ENCODE measurements at regions not wholly inside any gene's neighbourhood (a gene's known extent, or its start where the extent isn't known, plus 50 kb on each side); places are given as distances from the start of the nearest gene placed in this dataset.
A peak's percentile ranks its signal among the peaks of the same experiment; 100 is the strongest.
"Not testable (repeated sequence)": the region's sequence is repeated elsewhere in the genome, so short reads cannot be mapped to it uniquely, and the experiment has no call there.

DNA sequence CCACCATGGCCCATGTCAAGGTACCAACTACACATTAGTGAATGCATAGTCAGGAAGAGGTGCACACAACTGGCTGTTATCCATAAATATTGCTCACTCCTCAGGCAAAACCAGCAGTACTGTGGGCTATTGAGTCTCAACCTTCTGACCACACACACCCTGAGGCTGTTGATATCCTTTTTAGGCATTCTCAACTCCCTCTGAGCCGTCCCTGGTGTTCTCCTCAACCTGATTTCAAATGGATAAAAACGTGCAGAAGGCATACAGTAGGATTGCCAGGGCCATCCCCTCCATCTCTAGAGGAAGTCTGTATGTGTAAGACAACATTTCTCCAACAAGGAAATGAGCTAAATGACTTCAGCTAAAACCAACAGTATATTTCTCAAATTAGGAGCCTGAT lies 98.7 kb upstream of the KLHL13 start:
- DNase-seq (ENCODE audit: low spot score): no peak

DNA sequence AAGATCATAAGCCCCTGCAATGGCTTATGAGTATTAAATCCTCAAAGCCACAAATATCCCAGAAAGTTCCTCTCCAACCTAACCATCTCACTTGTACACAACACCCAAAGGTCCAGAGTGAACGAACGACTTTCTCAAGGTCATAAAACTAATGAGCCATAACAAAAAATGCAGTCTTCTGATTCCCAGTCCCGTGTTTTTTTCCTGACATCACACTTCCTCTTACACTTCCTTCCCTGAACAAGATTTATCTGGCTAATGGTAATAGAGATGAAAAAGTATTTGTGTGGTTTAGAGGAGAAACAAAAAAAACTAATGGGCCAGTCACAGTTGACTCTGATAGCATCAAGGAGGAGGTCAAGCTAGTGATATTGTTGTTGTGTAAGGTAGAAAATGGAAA lies 99.5 kb upstream of the KLHL13 start:
- DNase-seq (ENCODE audit: low spot score): no peak

DNA sequence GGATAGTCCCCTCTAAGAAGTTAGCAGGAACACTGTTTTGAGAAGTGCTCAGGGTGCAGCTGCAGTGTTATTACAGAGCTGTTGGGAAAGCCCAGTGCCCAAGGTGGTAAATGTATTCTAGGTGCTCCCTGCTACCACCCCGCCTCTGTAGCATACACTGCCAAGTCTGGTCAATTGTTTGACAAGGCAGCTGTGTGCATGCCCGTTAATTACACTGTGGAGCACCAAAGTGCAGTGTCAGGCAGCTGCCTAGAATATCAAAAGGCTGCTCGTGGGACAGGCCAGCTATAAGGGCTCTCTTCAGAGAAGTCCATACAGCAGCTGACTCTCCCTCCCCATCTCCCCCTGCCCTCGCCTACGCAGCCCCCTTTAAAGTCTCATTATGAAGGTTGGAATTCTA lies 99.9 kb upstream of the KLHL13 start:
- no peak for DNase-seq (ENCODE audit: low spot score)

GRCh38 chrX:118218079-118218478 lies 101.5 kb upstream of the KLHL13 start:
- no peak for DNase-seq (ENCODE audit: low spot score)

DNA sequence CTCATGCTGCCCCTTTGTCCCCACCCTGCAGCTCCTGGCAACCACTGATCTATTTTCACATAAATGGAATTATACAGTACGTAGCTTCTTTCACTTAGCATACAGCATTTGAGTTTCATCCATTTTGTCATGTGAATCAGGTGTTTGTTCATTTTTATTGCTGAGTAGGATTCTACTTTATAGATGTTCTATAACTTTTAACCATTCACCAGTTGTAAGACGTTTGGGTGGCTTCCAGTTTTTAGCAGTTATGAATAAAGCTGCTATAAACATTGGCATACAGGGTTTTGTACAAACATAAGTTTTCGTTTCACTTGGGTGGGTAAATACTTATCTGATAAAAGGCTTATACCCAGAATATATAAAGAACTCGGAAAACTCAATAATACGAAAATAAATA lies 102.3 kb upstream of the KLHL13 start:
- no peak for DNase-seq (ENCODE audit: low spot score)

DNA sequence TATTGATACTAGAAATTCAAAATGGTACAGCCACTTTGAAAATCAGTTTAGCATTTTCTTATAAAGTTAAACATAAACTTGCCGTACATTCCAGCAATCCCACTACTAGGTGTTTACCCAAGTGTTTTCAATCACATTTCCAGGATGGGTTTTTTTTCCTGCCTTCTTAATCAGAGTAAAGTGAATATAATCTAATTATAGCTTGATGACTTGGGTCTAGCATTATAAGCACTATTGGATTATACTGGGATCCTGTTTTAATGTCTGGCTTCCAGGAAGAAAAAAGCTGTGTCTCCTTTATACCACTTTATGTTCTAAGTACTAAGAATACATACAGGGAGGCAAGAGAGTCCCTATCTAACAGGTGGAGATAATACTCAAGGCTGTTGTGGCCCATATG lies 103.3 kb upstream of the KLHL13 start:
- no peak for DNase-seq (ENCODE audit: low spot score)

DNA sequence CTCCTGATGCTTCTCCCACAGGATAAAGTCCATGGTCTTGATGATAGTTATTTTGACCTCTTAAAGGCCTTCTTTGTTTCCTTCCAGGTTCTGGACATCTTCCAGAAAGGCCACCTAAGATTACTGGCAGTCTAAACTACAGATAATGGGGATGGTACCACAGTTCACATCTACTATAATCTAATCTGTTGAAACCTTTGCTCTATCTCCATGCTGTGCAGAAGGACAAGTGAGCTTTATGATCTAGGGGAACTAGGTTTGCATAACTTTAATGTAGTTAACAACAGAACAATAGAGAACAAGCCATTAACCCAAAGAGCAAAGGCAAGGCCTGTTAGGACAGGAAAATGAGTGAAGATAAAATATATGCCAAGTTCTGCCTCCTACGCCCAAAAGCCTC lies 103.9 kb upstream of the KLHL13 start:
- no peak for DNase-seq (ENCODE audit: low spot score)

DNA sequence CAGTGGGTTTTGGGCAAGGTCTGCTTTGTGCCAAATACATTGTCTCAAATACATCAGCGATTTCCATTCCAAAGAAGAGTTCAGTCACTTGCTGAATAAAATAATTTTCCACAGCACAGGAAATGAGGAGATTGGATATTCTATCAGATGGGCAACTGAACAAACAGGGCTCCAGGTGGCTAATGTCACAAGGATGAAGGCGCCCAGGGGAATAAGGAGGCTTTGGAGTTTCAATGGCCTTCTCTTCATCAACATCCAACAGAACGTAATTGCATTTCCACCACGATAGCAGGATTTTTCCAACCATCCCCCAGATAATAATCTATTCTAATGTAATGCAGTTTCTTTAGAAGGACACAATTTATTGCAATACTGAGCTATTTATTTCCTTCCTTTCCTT lies 104.7 kb upstream of the KLHL13 start:
- DNase-seq (ENCODE audit: low spot score): no peak

DNA sequence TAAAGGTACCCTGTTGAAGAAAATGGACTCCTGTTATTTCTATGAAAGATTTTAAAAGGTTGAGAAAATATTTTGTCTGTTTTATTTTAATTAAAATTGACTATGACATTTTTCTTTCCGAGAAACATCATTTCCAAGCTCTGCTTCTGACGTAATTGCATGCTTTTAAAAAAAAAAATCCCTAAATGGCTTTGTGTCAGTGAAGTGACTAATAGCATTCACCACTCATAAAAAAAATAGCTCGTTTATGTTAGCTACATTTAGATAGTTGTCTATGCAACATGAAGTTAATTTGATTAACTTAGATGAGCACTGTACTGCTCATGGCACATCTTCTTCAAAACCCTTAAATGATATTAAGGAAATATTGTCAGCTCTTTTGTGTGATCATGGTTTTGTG lies 105.1 kb upstream of the KLHL13 start:
- DNase-seq (ENCODE audit: low spot score): no peak

DNA sequence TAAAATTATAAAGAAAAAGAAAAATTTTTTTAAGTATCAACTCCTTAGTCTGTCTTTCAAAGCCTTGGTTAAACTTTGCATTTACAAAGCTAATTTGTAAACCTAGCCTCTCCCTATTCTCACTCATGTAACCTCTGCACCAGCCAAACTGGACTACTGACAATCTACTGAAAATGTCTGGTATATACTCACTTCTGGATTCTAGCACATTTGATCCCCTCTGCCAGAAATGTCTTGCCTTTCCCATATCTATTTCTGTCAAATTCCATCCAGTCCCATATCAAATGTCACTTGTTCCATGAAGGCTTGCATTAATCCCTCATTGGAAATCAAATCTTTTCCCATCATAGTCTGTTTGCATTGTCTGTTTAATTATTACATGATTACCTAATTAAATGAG lies 105.8 kb upstream of the KLHL13 start:
- no peak for DNase-seq (ENCODE audit: low spot score)

DNA sequence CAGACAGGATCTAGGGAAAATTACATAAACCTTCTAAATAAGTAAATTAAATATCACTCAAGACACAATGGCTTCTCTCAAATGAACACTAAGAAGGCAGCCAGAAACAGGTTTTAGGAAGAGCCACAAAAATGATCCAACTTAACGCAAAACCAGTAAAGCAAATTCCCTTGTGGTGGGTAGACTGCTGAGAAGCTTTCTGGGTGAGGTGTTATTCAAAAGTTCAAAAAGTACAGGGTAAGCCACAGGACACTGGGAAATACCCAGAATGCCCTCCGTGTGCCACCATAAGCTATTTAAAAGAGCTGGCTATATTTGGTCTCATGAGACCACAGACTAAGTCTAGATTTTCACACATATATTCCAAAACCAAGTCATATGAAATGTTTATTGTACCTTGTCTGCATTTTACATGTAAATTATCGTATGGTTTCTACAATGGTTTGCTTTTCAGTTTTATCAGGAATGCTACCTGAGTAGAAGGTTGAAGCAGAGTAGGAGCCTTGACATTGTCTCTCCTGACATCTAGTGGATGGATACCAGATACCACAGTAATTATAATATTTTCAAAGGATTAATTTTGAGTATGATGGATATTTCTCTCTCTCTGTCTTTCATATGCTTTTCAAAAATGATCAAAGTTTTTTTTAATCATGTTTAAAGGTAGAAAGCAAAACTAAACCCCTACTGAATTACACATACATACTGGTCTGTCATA lies 109.3 kb upstream of the KLHL13 start:
- DNase-seq (ENCODE audit: low spot score): no peak

DNA sequence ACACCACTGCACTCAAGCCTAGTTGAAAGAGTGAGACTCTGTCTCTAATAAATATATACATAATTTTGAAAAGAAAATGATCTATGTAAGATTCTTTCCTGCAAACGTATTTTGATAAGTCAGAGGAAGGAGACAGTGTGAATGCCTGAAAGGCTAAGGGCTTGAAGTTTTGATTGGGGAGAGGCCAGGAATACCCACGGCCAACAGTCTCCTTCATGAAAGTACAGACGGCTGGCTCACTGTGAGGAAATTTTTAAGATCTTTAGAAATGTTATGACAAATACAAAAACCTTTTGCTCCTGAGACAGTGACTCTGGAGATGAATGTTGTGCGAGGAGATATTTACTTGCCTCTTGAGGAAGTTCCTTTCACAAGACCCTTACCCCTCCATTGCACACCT lies 111.4 kb upstream of the KLHL13 start:
- DNase-seq (ENCODE audit: low spot score): no peak

GRCh38 chrX:118228456-118228855 lies 111.8 kb upstream of the KLHL13 start:
- no peak for DNase-seq (ENCODE audit: low spot score)

DNA sequence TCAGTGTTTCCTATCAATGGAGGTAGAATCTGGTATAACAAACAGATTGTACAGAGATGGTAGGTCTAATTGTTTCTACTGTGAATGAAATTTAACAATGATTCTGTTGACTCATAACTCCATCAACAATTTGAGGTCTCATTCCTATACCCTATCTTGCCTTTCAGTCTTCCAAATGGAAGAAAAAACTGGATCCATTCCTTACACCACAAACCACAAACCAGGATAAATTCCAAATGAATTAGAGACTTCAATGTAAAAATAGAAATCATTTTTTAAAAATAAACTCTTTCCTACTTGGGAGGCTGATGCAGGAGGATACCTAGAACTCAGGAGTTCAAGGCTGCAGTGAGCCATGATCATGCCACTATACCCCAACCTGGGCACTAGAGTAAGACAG lies 114.4 kb upstream of the WDR44 start:
- no peak for DNase-seq (ENCODE audit: low spot score)

GRCh38 chrX:118239178-118239870 lies 106.6 kb upstream of the WDR44 start:
- no peak for DNase-seq (ENCODE audit: low spot score)

DNA sequence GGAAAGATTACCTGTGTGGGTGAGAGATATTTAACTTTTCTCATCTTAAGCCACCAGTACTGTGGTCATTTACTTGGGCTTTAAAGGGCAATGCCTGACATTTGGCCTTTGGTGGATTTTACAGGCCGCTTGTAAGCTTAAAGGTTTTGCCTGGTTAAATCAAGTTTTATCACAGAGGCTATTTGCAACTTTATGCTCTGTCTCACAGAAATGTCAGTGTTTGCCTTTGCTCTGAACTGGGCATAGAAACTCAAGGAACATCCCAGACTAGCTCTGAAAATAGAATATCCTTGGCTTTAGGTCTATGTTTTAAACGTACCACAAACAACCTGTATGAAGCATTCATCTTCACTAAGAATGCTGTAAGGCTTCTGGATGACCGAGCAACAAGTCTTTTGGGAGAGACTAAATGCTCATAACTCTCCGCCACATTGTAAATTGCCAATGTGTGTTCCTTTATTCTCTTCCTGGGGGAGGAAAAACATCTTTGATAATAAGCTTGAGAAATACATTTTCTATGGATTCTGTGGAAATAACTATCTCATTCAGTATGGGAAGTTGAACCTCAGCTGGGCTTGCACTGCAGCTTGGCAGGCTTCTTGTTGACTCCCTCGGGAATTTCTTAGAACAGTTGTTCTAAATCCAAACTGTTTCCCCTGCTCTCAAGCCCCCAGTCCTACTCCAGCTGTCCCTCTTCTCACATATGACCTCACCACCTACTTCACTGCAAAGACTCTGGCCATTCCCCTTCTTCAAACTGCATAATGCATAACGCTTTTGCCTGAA lies 105.8 kb upstream of the WDR44 start:
- DNase-seq (ENCODE audit: low spot score): no peak

DNA sequence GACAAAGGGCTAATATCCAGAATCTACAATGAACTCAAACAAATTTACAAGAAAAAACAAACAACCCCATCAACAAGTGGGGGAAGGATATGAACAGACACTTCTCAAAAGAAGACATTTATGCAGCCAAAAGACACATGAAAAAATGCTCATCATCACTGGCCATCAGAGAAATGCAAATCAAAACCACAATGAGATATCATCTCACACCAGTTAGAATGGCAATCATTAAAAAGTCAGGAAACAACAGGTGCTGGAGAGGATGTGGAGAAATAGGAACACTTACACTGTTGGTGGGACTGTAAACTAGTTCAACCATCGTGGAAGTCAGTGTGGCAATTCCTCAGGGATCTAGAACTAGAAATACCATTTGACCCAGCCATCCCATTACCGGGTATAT lies 98.9 kb upstream of the WDR44 start:
- DNase-seq (ENCODE audit: low spot score): not testable (repeated sequence)

DNA sequence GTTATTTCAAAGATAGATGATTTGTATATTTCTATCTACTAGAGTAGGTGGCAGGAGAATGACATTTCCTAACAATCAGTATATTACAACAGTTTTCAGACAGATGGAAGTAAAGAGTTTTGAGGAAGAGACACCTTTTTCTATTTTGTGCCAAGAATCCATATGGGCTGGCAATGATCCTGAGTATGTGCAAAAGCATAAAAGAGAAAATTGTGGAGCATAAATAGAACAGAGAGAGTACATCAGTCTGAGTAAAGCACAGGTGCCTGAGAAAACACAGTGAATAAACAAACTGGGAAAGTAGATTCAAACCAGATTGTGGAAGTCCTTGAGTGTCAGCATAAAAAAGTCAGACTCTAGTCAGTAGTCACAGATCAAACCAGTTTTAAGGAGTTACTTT lies 96.8 kb upstream of the WDR44 start:
- no peak for DNase-seq (ENCODE audit: low spot score)

- no peak for DNase-seq (ENCODE audit: low spot score)
These were observed 95.5 kb upstream of the WDR44 start for GRCh38 chrX:118250445-118250844.

- DNase-seq (ENCODE audit: low spot score): no peak
These were observed 94.6 kb upstream of the WDR44 start for GRCh38 chrX:118251271-118251670.

- no peak for DNase-seq (ENCODE audit: low spot score)
These were observed 92.9 kb upstream of the WDR44 start for GRCh38 chrX:118252967-118253366.

- DNase-seq (ENCODE audit: low spot score): peak; percentile 12
These were observed 91.3 kb upstream of the WDR44 start for GRCh38 chrX:118254611-118255010.

- DNase-seq (ENCODE audit: low spot score): no peak
These were observed 90.0 kb upstream of the WDR44 start for GRCh38 chrX:118255921-118256320.

Measured in CD4-positive, alpha-beta T cell treated with Interleukin-6 at 100 ng/mL for 8 hours (primary cell).